ENCODE measurements at regions not wholly inside any gene's neighbourhood (a gene's known extent, or its start where the extent isn't known, plus 50 kb on each side); places are given as distances from the start of the nearest gene placed in this dataset.

DNA sequence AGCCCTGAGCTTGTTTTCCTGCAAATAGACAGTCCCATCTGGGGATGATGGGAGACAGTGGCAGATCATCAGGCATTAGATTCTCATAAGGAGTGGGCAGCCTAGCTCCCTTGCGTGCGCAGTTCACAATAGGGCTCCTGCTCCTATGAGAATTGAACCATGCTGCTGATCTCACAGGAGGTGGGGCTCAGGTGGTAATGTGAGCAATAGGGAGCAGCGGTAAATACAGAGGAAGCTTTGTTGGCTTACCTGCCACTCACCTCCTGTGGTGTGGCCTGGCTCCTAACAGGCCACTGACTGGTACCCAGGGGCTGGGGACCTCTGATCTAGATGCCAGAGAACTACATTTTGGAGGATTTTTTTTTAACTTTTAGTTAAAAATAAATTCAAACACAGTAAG is 434.8 kb upstream of the MKI67 start:
- Histone ChIP-seq H4K8ac (ENCODE audit: low read length) (no peak overlapping the region), H3K23ac (ENCODE audit: low read length in 2 of 2) (no peak overlapping the region), H2BK120ac (ENCODE audit: low read depth, low read length) (no peak overlapping the region), H3K36me3 (ENCODE audit: control insufficient read depth in 1 of 2, insufficient read depth in 2 of 2, low read depth in 1 of 2, low read length in 2 of 2) (no peaks in the 10 kb centered on the region), H3K4me2 (ENCODE audit: low read length, poor library complexity, severe bottlenecking) (no peak overlapping the region), H2BK12ac (ENCODE audit: low read length in 2 of 2) (no peak overlapping the region), H3K4me3 (ENCODE audit: insufficient read depth in 1 of 2, low read depth in 1 of 2, low read length in 2 of 2) (no peak overlapping the region), H3K4me1 (ENCODE audit: control insufficient read depth, insufficient read depth, low read depth, low read length) (no peaks in the 10 kb centered on the region), H3K27ac (ENCODE audit: low read length, poor library complexity, severe bottlenecking) (no peak overlapping the region), H2AFZ (ENCODE audit: low read depth, low read length) (no peak overlapping the region), H3K79me1 (replicated peaks; ENCODE audit: low read length, poor library complexity, severe bottlenecking) (no peaks in the 10 kb centered on the region), H4K91ac (ENCODE audit: low read length) (no peak overlapping the region), H3K9ac (ENCODE audit: low read length) (no peak overlapping the region), H3K4ac (ENCODE audit: low read depth in 1 of 2, low read length in 2 of 2) (no peak overlapping the region), H3K18ac (ENCODE audit: low read depth in 1 of 2, low read length in 2 of 2) (no peak overlapping the region), H3K14ac (ENCODE audit: low read length in 2 of 2) (no peak overlapping the region), H2AK5ac (ENCODE audit: low read length, severe bottlenecking) (no peak overlapping the region), H2BK5ac (ENCODE audit: low read depth, low read length, poor library complexity, severe bottlenecking) (no peak overlapping the region), H3K27me3 (ENCODE audit: control insufficient read depth in 1 of 2, insufficient read depth in 1 of 2, low read length in 2 of 2) (peaks cover 0 to 3% of the 10 kb centered on the region in 2 experiments), H2BK15ac (ENCODE audit: low read depth, poor library complexity, severe bottlenecking) (no peak overlapping the region), H3K9me3 (ENCODE audit: control insufficient read depth, low read length) (peaks cover 15% of the 10 kb centered on the region)
- no peak for DNase-seq
- WGBS = 94% methylated on average over 3 of the region's 3 CpGs

DNA sequence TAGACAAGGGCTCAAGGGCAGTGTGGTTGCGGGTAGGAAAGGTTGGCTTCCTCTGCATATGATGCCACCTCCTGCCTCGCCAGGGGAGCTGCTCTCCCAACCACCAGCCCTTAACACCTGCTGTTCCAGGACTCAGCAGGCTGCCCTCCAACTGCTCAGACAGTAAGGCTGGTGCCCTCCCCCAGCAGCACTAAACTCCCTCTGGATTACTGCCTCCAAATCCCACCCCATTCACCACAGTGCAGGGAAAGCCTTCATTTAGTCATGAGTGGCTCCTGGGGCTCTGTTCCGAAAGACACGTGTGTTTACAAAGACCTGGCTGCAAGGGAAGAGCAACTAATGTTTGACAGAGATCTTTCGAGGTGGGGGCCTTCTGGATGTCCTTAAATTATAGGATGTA is 437.2 kb upstream of the MKI67 start:
- no peak overlapping the region for H2AK5ac ChIP-seq (ENCODE audit: low read length, severe bottlenecking)
- 77% methylated on average over 5 of the region's 5 CpGs for WGBS
- H3K23ac ChIP-seq (ENCODE audit: low read length in 2 of 2) = no peak overlapping the region

DNA sequence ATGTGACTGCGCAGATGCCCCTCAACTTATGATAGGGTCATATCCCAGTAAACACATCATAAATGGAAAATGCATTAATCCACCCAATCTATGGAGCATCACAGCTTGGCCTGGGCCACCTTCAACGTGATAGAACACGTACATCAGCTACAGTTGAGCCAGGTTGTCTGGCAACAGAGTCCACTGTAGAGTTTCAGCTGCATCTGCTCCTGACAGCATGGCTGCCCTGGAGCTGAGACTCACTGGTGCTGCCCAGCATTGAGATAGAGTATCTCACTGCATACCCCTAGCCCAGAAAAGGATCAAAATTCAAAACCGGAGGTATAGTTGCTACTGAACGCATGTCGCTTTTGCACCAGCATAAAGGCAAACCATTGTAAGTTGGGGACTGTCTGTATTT is 437.7 kb upstream of the MKI67 start:
- Histone ChIP-seq H2BK12ac (ENCODE audit: low read length in 2 of 2) (no peak overlapping the region), H3K4me1 (ENCODE audit: control insufficient read depth, insufficient read depth, low read depth, low read length) (no peaks in the 10 kb centered on the region), H3K36me3 (ENCODE audit: control insufficient read depth in 1 of 2, insufficient read depth in 2 of 2, low read depth in 1 of 2, low read length in 2 of 2) (no peaks in the 10 kb centered on the region), H3K9ac (ENCODE audit: low read length) (no peak overlapping the region), H2AFZ (ENCODE audit: low read depth, low read length) (no peak overlapping the region), H2BK5ac (ENCODE audit: low read depth, low read length, poor library complexity, severe bottlenecking) (no peak overlapping the region), H3K4me2 (ENCODE audit: low read length, poor library complexity, severe bottlenecking) (no peak overlapping the region), H3K9me3 (ENCODE audit: control insufficient read depth, low read length) (peaks cover 15% of the 10 kb centered on the region), H3K4me3 (ENCODE audit: insufficient read depth in 1 of 2, low read depth in 1 of 2, low read length in 2 of 2) (no peak overlapping the region), H3K4ac (ENCODE audit: low read depth in 1 of 2, low read length in 2 of 2) (no peak overlapping the region), H2AK5ac (ENCODE audit: low read length, severe bottlenecking) (no peak overlapping the region), H2BK120ac (ENCODE audit: low read depth, low read length) (no peak overlapping the region), H3K27ac (ENCODE audit: low read length, poor library complexity, severe bottlenecking) (no peak overlapping the region), H4K8ac (ENCODE audit: low read length) (no peak overlapping the region), H3K14ac (ENCODE audit: low read length in 2 of 2) (no peak overlapping the region), H3K27me3 (ENCODE audit: control insufficient read depth in 1 of 2, insufficient read depth in 1 of 2, low read length in 2 of 2) (peaks cover 0 to 8% of the 10 kb centered on the region in 2 experiments), H3K79me1 (replicated peaks; ENCODE audit: low read length, poor library complexity, severe bottlenecking) (no peaks in the 10 kb centered on the region), H4K91ac (ENCODE audit: low read length) (no peak overlapping the region), H3K18ac (ENCODE audit: low read depth in 1 of 2, low read length in 2 of 2) (no peak overlapping the region), H3K23ac (ENCODE audit: low read length in 2 of 2) (no peak overlapping the region), H2BK15ac (ENCODE audit: low read depth, poor library complexity, severe bottlenecking) (no peak overlapping the region)
- DNase-seq = no peak
- 88% methylated on average over 6 of the region's 6 CpGs for WGBS

More for the DNA sequence above, 437.2 kb upstream of the MKI67 start:
- no peaks in the 10 kb centered on the region for H3K4me1 ChIP-seq (ENCODE audit: control insufficient read depth, insufficient read depth, low read depth, low read length)
- no peak for DNase-seq
- no peak overlapping the region for H2BK12ac ChIP-seq (ENCODE audit: low read length in 2 of 2)
- no peaks in the 10 kb centered on the region for H3K36me3 ChIP-seq (ENCODE audit: control insufficient read depth in 1 of 2, insufficient read depth in 2 of 2, low read depth in 1 of 2, low read length in 2 of 2)
- H3K4ac ChIP-seq (ENCODE audit: low read depth in 1 of 2, low read length in 2 of 2) = no peak overlapping the region
- H3K18ac ChIP-seq (ENCODE audit: low read depth in 1 of 2, low read length in 2 of 2) = no peak overlapping the region
- no peaks in the 10 kb centered on the region for H3K79me1 ChIP-seq (replicated peaks; ENCODE audit: low read length, poor library complexity, severe bottlenecking)
- no peak overlapping the region for H2AFZ ChIP-seq (ENCODE audit: low read depth, low read length)
- peaks cover 0 to 8% of the 10 kb centered on the region in 2 experiments for H3K27me3 ChIP-seq (ENCODE audit: control insufficient read depth in 1 of 2, insufficient read depth in 1 of 2, low read length in 2 of 2)
- H2BK5ac ChIP-seq (ENCODE audit: low read depth, low read length, poor library complexity, severe bottlenecking) = no peak overlapping the region
- H3K9ac ChIP-seq (ENCODE audit: low read length) = no peak overlapping the region
- H3K9me3 ChIP-seq (ENCODE audit: control insufficient read depth, low read length) = peaks cover 15% of the 10 kb centered on the region
- H3K27ac ChIP-seq (ENCODE audit: low read length, poor library complexity, severe bottlenecking) = no peak overlapping the region
- no peak overlapping the region for H2BK15ac ChIP-seq (ENCODE audit: low read depth, poor library complexity, severe bottlenecking)
- H3K4me3 ChIP-seq (ENCODE audit: insufficient read depth in 1 of 2, low read depth in 1 of 2, low read length in 2 of 2) = no peak overlapping the region
- no peak overlapping the region for H3K4me2 ChIP-seq (ENCODE audit: low read length, poor library complexity, severe bottlenecking)
- H4K91ac ChIP-seq (ENCODE audit: low read length) = no peak overlapping the region
- no peak overlapping the region for H4K8ac ChIP-seq (ENCODE audit: low read length)
- no peak overlapping the region for H2BK120ac ChIP-seq (ENCODE audit: low read depth, low read length)
- H3K14ac ChIP-seq (ENCODE audit: low read length in 2 of 2) = no peak overlapping the region

DNA sequence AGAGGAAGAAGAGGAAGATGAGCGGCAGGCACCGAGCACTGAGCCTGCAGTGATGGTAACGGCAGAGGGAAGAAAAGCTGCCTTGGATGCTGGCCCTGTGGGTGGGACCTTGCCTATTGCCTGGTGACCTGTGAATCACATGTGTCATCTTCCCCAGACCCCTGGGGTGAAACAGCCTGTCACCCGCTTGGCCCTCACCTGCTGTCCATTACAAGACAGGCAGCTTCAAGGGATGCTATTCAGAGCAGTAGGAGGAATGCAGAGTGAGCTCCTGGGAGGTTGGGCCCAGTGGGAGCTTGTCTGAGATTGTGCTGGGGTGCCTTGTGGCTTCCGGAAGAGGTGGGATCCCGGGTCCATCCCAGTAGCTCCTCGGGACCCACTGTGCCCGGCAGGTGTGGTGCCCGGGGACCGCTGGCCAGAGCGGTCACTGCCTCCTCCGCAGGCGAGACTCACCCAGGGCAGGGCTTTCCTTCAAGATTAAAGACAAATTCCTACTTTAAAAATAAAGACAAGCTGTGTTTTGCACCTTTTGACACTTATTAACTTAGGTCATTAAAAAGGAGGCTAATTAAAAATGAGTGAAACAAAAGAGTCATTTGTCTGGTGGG is 440.2 kb upstream of the MKI67 start:
- no peak overlapping the region for H3K14ac ChIP-seq (ENCODE audit: low read length in 2 of 2)
- peaks cover 13% of the 10 kb centered on the region for H3K9me3 ChIP-seq (ENCODE audit: control insufficient read depth, low read length)
- H3K27ac ChIP-seq (ENCODE audit: low read length, poor library complexity, severe bottlenecking) = no peak overlapping the region
- no peak overlapping the region for H2AFZ ChIP-seq (ENCODE audit: low read depth, low read length)
- peaks cover 0 to 9% of the 10 kb centered on the region in 2 experiments for H3K27me3 ChIP-seq (ENCODE audit: control insufficient read depth in 1 of 2, insufficient read depth in 1 of 2, low read length in 2 of 2)
- H4K8ac ChIP-seq (ENCODE audit: low read length) = no peak overlapping the region
- H3K9ac ChIP-seq (ENCODE audit: low read length) = no peak overlapping the region
- H3K79me1 ChIP-seq (replicated peaks; ENCODE audit: low read length, poor library complexity, severe bottlenecking) = no peaks in the 10 kb centered on the region
- H3K4me1 ChIP-seq (ENCODE audit: control insufficient read depth, insufficient read depth, low read depth, low read length) = no peaks in the 10 kb centered on the region
- no peak overlapping the region for H3K4me3 ChIP-seq (ENCODE audit: insufficient read depth in 1 of 2, low read depth in 1 of 2, low read length in 2 of 2)
- no peak overlapping the region for H3K23ac ChIP-seq (ENCODE audit: low read length in 2 of 2)
- H2BK15ac ChIP-seq (ENCODE audit: low read depth, poor library complexity, severe bottlenecking) = no peak overlapping the region
- no peak overlapping the region for H3K18ac ChIP-seq (ENCODE audit: low read depth in 1 of 2, low read length in 2 of 2)
- H3K4me2 ChIP-seq (ENCODE audit: low read length, poor library complexity, severe bottlenecking) = no peak overlapping the region
- DNase-seq = no peak
- no peak overlapping the region for H3K4ac ChIP-seq (ENCODE audit: low read depth in 1 of 2, low read length in 2 of 2)
- WGBS = 91% methylated on average over 6 of the region's 13 CpGs
- H2BK12ac ChIP-seq (ENCODE audit: low read length in 2 of 2) = no peak overlapping the region
- H2BK120ac ChIP-seq (ENCODE audit: low read depth, low read length) = no peak overlapping the region
- H2AK5ac ChIP-seq (ENCODE audit: low read length, severe bottlenecking) = no peak overlapping the region
- no peak overlapping the region for H2BK5ac ChIP-seq (ENCODE audit: low read depth, low read length, poor library complexity, severe bottlenecking)
- H4K91ac ChIP-seq (ENCODE audit: low read length) = no peak overlapping the region
- H3K36me3 ChIP-seq (ENCODE audit: control insufficient read depth in 1 of 2, insufficient read depth in 2 of 2, low read depth in 1 of 2, low read length in 2 of 2) = no peaks in the 10 kb centered on the region

Measured in mesenchymal stem cell (in vitro differentiated cells and primary cell).